HG02981 (cell line): ENCODE measurements at regions not wholly inside any gene's neighbourhood (a gene's known extent, or its start where the extent isn't known, plus 50 kb on each side); places are given as distances from the start of the nearest gene placed in this dataset.

ENCODE experiments used
- ATAC-seq: cut with Tn5 transposase; IDR thresholded peaks from one replicate; pipeline ENCODE4 v1.9.1; 2021; ENCODE audit warnings: mild to moderate bottlenecking, moderate library complexity; ENCODE audit not compliant: unreplicated experiment

DNA sequence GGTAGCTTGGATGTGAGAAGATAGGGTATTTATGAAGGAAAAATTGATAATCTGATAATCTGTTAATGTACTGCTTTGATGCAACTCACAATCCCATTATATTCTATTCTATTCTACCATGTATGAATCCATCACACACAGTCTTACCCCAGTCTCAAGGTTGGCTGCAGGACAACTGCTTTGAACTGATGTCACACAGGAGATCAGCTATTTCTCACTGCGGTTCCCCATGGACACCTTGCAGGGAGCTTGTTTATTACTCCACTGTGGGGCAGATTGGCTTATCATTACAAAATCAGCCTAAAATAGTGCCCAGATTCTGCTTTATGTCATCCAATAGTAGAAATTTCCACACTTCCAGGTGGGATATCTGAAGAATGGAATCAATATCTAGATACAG, 61.0 kb upstream of the HS3ST5 start:
- no peak for ATAC-seq

GRCh38 chr6:114398481-114398880, 55.7 kb upstream of the HS3ST5 start:
- ATAC-seq, result no peak
